ENCODE measurements at regions not wholly inside any gene's neighbourhood (a gene's known extent, or its start where the extent isn't known, plus 50 kb on each side); places are given as distances from the start of the nearest gene placed in this dataset.

- DNase-seq, result no peak
- Mint-ChIP-seq H3K4me1 (ENCODE audit: low read depth, unreplicated experiment) (no peaks in the 10 kb centered on the region), H3K27ac (ENCODE audit: unreplicated experiment) (no peak overlapping the region), H3K36me3 (ENCODE audit: insufficient read depth, unreplicated experiment) (no peaks in the 10 kb centered on the region), H3K4me3 (ENCODE audit: unreplicated experiment) (no peak overlapping the region), H3K9me3 (ENCODE audit: unreplicated experiment) (no peaks in the 10 kb centered on the region), H3K27me3 (ENCODE audit: insufficient read depth, unreplicated experiment) (peaks cover 6% of the 10 kb centered on the region)
- Histone ChIP-seq H3K9me3 (no peaks in the 10 kb centered on the region), H3K36me3 (ENCODE audit: control insufficient read depth, insufficient read depth, low read length) (no peaks in the 10 kb centered on the region), H3K4me3 (ENCODE audit: low read depth, low read length) (no peak overlapping the region), H3K27me3 (replicated peaks; ENCODE audit: control insufficient read depth, insufficient read depth, low read length) (no peaks in the 10 kb centered on the region), H3K4me1 (no peaks in the 10 kb centered on the region)
- BruUV-seq (replicated peaks), result no TSS peak
- POLR2A ChIA-PET, result no interaction called here
- TF ChIP-seq CTCF (IDR thresholded peaks at IDR 0.05; ENCODE audit: insufficient read depth in 1 of 2, low read depth in 1 of 2, low read length in 1 of 2, severe bottlenecking in 1 of 2, unreplicated experiment in 1 of 2), result no peak
- intact Hi-C loops (cut with micrococcal nuclease; ENCODE audit: unreplicated experiment), result no loop called here
- CTCF ChIA-PET, result no interaction called here
These were observed 50.7 kb upstream of the IGF1R start for GRCh38 chr15:98597666-98598065.

Data from Caco-2 (cell line).